Neural cell (in vitro differentiated cells): ENCODE measurements at regions not wholly inside any gene's neighbourhood (a gene's known extent, or its start where the extent isn't known, plus 50 kb on each side); places are given as distances from the start of the nearest gene placed in this dataset.

Experiments used
- CTCF ChIP-seq: fragments of 450-650 bp; IDR thresholded peaks from 2 replicates; pipeline ENCODE4 v1.5.1; 2014; ENCODE audit warnings: antibody characterized with exemption, mild to moderate bottlenecking, moderate library complexity; ENCODE audit not compliant: poor library complexity, severe bottlenecking
- EZH2 ChIP-seq: fragments of 200-600, 300-800 bp; shearing (Covaris generic), sonication (generic); IDR thresholded peaks from 2 replicates; pipeline ENCODE4 v1.6.1; 2014; ENCODE audit warnings: antibody characterized with exemption, low read length, borderline replicate concordance, mild to moderate bottlenecking; ENCODE audit not compliant: insufficient read depth, poor library complexity, severe bottlenecking
- MXI1 ChIP-seq: fragments of 450-650 bp; conservative IDR thresholded peaks from 2 replicates; pipeline ENCODE4 v1.6.1; 2014; ENCODE audit warnings: antibody characterized with exemption, mild to moderate bottlenecking; ENCODE audit not compliant: poor library complexity, severe bottlenecking
- POLR2AphosphoS5 ChIP-seq: IDR thresholded peaks from 2 replicates; pipeline ENCODE4 v1.6.1; 2012
- SMC3 ChIP-seq: fragments of 450-650 bp; conservative IDR thresholded peaks from 2 replicates; pipeline ENCODE4 v1.6.1; 2014; ENCODE audit warnings: antibody characterized with exemption, mild to moderate bottlenecking, moderate library complexity; ENCODE audit not compliant: poor library complexity
- TAF1 ChIP-seq: IDR thresholded peaks from 2 replicates; pipeline ENCODE4 v1.6.1; 2012; ENCODE audit warnings: low read depth

- TF ChIP-seq TAF1 (no peak), CTCF (no peak), MXI1 (no peak), SMC3 (no peak), EZH2 (no peak), POLR2AphosphoS5 (no peak)
These were observed 50.4 kb upstream of the ENPP7 start for GRCh38 chr17:79680318-79680695.
